NCI-H460 (cell line): ENCODE measurements at regions not wholly inside any gene's neighbourhood (a gene's known extent, or its start where the extent isn't known, plus 50 kb on each side); places are given as distances from the start of the nearest gene placed in this dataset.

Experiments
- DNase-seq: peaks from one replicate; pipeline ENCODE4 v3.0.0-alpha.2; 2016; ENCODE audit warnings: low read depth; ENCODE audit errors: extremely low read depth

GRCh38 chr20:57070296-57070695, 196.1 kb downstream of the BMP7 start:
- no peak for DNase-seq

DNA sequence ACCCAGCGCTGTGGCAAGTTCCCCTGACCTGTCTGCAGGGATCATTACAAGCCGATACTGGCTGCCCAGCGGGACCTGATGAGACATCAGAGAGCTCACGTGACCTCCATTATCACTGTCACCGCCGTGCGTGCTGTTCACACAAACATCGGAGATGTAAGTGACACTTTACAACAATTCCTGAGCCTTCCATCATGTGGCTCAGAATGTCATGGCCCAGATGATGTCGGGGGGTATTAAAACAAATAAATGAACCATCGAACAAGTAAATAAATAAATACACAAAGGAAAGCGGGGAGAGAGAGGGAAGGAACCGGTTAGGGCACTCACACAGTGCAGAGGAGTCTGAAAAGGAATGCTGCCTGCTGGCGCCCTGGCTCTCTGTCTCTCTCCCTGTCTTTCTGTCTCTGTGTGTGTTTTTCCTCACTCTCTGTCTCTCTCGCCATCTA, 195.1 kb downstream of the BMP7 start:
- DNase-seq = no peak

- no peak for DNase-seq
Observed at GRCh38 chr20:57071954-57072583, 194.4 kb downstream of the BMP7 start.

GRCh38 chr20:57073402-57073801, 193.0 kb downstream of the BMP7 start:
- no peak for DNase-seq

DNA sequence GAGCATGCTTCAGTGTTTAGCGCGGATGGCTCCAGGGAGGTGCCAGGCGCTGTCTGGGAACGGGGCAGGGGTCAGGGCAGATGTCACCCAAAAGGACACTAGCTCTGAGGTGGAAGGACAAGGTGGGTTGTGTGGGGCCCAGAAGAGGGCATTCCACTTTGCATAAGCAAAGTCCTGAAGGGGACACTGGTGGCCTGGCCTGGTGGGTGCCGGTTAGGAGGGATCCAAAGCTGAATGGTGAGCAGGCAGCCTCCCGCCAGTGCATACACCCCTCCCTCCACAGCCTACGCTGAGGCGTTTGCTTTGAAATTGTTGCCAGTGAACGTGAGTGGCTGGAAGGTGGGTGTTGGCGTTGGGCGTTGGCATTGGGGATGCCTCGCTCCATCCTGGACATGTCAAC, 192.1 kb downstream of the BMP7 start:
- DNase-seq = no peak

DNA sequence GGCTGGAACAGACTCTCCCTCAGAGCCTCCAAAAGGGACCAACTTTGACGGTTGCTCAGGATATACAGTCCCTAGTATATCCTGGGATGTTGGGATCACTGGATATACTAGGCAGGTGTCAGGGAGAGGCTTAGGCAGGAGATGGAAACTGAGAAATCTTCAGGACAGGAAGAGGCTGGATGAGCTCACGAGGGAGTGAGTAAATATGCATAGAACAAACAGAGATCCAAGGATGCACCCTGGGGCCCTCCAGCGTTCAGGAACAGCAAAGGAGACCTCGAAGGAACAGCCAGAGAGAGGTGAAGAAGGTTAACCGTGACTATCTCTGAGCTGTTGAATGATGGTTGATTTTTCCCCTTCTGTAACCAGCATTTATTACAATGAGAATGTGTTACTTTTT, 191.3 kb downstream of the BMP7 start:
- DNase-seq = no peak

DNA sequence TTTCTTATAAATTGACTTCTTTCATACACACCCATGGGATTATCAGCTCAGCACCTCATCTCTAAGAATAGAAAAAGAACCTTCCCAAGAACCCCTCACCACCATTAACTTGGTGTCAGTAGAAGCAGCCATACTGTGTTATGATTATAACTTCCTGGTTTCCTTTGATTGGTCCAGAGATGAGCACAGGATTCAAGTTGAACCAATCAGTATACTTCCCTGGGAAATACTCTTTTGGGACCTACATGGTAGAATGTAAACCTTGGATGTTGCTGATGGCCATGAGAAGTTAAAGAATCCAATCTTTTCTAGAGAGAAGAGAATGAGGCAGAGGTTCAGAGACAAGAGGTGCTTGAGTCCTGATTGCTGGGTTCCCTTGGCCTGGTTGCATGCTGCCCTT, 190.8 kb downstream of the BMP7 start:
- DNase-seq = no peak

DNA sequence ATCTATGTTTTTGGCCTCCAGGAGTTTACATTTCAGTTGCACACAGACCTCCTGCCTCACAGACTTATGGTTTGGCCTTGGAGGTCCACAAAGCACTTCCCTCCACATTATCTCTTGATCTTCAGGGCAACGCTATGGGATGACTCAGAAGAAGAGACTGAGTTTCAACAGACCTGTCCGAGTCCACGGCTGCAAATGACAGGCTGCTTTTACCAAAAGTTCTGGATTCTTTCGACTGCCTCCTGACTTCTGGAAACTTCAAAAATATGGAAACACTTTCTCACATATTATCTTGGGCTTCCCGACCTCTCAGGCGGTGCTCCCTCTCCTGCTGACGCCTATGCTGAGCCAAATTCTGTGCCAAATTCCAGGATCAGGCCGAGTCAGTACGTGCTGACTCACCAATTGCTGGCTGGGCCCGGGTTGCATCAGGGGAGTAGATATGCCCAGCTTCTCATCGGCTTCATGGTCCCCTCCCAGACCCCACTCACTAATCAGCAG, 190.2 kb downstream of the BMP7 start:
- no peak for DNase-seq

- DNase-seq = no peak
Observed at GRCh38 chr20:57076951-57077350, 189.5 kb downstream of the BMP7 start.

- no peak for DNase-seq
Observed at GRCh38 chr20:57078116-57078515, 188.3 kb downstream of the BMP7 start.

GRCh38 chr20:57079031-57080005, 187.1 kb downstream of the BMP7 start:
- no peak for DNase-seq

- DNase-seq = no peak
Observed at GRCh38 chr20:57080796-57081195, 185.6 kb downstream of the BMP7 start.

DNA sequence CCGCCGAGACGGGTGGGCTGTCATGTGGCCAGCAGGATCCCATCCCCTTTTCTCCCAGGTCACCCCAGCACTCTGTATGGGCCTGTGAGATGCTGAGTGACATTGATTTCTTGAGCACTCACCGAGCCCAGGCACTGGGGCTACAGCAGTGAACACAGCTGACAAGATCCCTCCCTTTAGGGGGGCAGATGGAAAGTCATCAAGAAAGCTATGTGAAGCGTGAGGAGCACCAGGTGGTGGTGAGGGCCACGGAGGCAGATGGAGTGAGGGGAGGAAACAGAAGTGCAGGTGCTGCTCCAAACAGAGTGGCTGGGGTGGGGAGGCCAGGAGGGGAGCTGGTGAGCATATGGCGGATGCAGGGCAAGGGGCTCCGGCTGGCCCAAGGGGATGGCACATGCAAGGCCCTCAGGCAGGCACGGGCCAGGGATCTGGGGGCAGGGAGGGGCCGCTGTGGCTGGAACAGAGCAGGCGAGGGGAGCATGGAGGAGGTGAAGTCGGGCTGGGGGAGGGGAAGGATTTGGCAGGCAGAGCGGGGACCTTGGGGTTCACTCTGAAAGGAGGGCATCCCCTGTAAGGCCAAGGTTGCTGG, 184.0 kb downstream of the BMP7 start:
- DNase-seq = no peak

- DNase-seq = no peak
Observed at GRCh38 chr20:57083072-57083471, 183.4 kb downstream of the BMP7 start.

GRCh38 chr20:57086066-57086465, 180.4 kb downstream of the BMP7 start:
- no peak for DNase-seq

DNA sequence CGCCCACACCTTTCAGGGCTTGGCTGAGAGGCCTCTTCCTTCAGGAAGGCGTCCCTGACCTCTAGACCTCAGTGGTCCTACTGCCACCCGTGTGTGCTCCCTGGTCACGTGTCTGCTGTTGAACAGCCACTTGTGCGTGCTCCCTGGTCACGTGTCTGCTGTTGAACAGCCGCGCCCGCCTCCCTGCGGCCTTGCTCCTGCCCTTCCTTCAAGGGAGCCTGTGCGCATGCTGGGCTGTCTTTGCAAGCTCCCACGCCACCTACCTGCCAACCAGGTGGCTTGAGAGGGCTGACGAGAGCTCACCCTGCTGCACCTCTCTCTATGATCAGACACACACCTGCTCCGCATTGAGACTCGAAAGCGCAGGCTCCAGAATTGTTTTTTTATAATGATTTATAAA, 179.3 kb downstream of the BMP7 start:
- DNase-seq = no peak

DNA sequence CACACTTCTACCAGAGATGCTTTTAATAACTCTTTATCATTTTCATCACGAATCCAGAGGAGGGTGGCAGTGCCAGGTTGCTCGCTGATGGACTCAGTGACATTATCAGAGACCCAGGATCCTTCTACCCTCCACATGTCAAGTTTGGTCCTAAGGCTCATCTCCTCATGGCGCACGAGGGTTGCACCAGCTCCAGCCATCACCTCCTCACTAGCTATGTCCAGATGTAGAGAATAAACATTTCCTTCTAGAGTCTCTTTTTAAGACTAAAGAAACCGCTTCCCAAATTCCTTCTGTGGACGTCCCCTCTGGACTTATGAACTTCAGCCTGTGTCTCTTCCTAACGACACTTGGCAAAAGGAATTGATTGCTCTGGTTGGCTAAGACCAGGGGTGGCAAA, 178.7 kb downstream of the BMP7 start:
- no peak for DNase-seq

GRCh38 chr20:57088436-57088835, 178.0 kb downstream of the BMP7 start:
- no peak for DNase-seq

- peak; percentile 44 for DNase-seq
Observed at GRCh38 chr20:57089699-57090144, 176.7 kb downstream of the BMP7 start.

DNA sequence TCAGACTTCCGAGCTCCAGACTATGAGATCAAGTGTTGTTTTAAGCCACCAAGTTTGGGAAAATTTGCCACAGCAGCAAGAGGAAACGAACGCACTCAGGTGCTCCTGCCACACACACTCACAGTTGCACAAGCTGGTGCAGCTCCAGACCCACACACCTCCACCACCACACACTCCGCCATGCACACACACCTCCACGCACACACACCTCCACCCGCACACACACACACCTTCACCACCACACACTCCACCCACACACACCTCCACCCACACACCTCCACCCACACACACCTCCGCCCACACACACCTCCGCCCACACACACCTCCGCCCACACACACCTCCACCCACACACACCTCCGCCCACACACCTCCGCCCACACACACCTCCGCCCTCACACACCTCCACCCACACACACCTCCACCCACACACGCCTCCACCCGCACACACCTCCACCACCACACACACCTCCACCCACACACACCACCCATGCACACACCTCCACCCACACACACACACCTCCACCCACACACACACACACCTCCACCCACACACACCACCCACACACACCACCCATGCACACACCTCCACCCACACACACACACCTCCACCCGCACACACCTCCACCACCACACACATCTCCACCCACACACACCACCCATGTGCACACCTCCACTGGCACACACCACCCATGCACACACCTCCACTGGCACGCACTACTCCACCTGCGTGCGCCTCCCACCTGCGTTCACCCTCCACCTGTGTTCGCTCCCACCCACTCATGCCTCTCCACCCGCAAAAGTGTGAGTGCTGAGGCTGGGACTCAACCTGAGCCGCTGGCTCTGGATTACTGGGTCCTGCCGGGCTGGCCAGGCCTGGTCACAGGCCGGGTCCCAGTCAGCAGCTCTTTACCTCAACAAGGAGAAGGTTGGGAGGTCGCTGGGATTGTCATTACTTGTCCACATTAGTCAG, 175.6 kb downstream of the BMP7 start:
- no peak for DNase-seq
